Central memory CD4-positive, alpha-beta T cell (primary cell): ENCODE measurements at regions not wholly inside any gene's neighbourhood (a gene's known extent, or its start where the extent isn't known, plus 50 kb on each side); places are given as distances from the start of the nearest gene placed in this dataset.

ENCODE experiments used
- DNase-seq: peaks from one replicate; pipeline ENCODE4 v3.0.0; 2022

DNA sequence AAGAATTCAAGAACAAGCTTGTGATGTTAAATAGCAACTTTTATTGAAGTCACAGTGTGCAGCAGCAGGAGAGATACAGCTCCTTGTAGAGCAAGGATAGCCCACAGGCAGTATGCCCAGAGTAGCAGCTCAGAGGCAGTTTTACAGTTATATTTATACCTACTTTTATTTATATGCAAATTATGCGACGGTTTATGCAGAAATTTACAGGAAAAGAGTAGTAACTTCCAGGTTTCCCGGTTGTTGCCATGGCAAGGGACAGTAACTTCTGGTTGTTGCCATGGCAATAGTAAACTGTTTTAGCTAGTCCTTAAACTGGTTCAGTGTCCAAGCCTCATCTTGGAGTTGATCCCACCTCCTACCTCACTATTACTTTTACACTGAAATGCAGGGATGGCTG, 344.6 kb upstream of the LYPLAL1 start:
- DNase-seq = no peak

- no peak for DNase-seq
Observed at GRCh38 chr1:218835609-218836008, 338.1 kb upstream of the LYPLAL1 start.

- no peak for DNase-seq
Observed at GRCh38 chr1:218836264-218836663, 337.4 kb upstream of the LYPLAL1 start.

- no peak for DNase-seq
Observed at GRCh38 chr1:218837051-218837450, 336.6 kb upstream of the LYPLAL1 start.

DNA sequence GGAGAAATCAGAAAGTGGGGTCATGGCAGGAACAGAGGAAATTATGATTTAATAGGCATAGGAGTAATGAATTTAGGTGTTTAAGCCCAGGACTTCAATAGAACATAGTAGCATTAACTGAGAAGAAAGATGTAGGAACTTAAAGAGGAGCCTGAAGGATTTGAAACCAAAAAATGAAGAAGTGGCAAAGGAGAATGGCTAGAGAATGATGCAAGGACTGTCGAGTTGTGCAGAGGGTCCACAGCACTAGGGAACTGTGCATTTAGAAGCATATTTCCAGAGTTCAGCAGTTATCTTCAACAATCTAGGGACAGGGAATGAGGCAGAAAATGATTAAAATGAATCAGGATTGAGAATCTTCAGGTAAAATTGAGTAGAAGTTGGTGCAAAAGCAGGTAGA, 328.1 kb upstream of the LYPLAL1 start:
- no peak for DNase-seq

- no peak for DNase-seq
Observed at GRCh38 chr1:218846181-218846580, 327.5 kb upstream of the LYPLAL1 start.

- DNase-seq = no peak
Observed at GRCh38 chr1:218847089-218847768, 326.4 kb upstream of the LYPLAL1 start.

- no peak for DNase-seq
Observed at GRCh38 chr1:218848009-218848408, 325.7 kb upstream of the LYPLAL1 start.

- no peak for DNase-seq
Observed at GRCh38 chr1:218850367-218850766, 323.3 kb upstream of the LYPLAL1 start.

GRCh38 chr1:218851586-218851985, 322.1 kb upstream of the LYPLAL1 start:
- DNase-seq = no peak

DNA sequence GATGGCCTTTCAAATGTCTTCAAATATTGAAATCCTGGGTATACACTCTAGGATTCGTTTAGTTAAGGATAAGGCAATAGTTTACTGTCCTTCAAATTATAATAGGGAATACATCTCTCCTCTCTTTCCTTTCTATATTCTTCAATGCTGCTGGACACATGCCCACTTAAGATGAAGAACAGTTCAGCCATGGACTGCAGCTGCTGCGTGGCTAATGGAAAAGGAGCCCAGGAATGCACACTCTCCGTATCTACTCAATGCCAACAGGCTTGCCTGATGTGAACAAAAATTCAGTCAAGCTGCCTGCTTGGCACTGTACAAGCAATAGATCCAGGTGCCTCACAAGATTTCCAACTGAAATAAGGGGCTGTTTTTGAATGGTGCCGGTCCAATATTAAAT, 321.2 kb upstream of the LYPLAL1 start:
- DNase-seq = no peak

GRCh38 chr1:218863987-218864386, 309.7 kb upstream of the LYPLAL1 start:
- no peak for DNase-seq

GRCh38 chr1:218865591-218865990, 308.1 kb upstream of the LYPLAL1 start:
- DNase-seq = no peak

- DNase-seq = no peak
Observed at GRCh38 chr1:218866507-218866906, 307.2 kb upstream of the LYPLAL1 start.

DNA sequence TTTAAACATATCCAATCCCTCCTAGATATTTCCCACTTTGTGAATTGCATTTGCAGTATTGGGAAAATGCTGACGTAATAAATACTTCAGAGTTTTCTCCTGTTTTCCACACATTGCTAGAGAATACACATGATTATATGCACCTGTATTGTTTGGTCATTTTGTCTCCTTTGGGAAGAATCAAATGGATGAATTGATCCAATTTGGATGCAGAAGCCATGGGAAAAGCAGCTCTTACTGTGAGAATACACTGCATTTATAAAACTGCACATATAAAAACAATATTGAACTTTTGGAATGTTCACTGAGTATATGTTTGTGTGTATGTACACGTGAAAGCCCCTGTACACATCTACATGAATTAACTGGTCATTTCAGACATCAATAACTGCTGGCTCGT, 306.6 kb upstream of the LYPLAL1 start:
- no peak for DNase-seq

GRCh38 chr1:218867941-218868626, 305.6 kb upstream of the LYPLAL1 start:
- DNase-seq = no peak

- DNase-seq = no peak
Observed at GRCh38 chr1:218869276-218869675, 304.4 kb upstream of the LYPLAL1 start.

DNA sequence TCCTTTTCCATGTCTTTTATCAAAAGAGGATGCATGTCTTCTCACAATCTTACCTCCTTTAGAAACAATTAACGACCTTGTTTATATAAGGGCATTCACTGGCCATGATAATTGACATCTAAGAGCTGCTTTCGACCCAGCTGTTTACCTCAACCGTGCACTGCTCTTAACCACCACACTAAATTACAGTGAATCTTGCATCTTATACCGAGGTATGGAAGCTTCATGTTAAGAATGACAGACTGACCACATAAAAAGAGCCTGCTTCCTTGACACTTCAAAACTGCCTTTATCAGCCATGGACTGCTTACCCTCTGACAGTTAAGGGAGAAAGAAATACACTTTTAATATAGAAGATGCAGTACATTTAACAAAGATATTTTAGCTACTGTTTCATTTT, 301.7 kb upstream of the LYPLAL1 start:
- no peak for DNase-seq

DNA sequence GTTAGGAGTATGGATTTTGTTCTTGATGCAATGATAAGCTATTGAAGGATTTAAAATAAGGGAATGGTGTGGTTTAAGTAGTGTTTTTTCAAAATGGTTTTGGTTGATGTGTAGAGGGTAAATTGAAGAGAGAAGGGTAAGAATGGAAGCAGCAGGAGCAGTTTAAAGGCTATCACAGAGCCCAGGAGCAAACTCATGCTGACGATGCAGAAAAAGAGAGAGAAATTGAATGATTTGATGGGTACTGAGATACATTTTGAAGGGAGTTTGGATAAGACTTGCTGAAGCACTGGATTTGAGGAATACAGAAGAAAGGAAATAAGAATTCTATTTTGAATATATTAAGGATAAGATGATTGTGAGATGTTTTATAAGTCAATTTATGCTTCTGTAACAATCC, 300.8 kb upstream of the LYPLAL1 start:
- no peak for DNase-seq

GRCh38 chr1:218874313-218874712, 299.4 kb upstream of the LYPLAL1 start:
- no peak for DNase-seq

- no peak for DNase-seq
Observed at GRCh38 chr1:218874801-218875400, 298.8 kb upstream of the LYPLAL1 start.

- DNase-seq = no peak
Observed at GRCh38 chr1:218878369-218878768, 295.3 kb upstream of the LYPLAL1 start.

DNA sequence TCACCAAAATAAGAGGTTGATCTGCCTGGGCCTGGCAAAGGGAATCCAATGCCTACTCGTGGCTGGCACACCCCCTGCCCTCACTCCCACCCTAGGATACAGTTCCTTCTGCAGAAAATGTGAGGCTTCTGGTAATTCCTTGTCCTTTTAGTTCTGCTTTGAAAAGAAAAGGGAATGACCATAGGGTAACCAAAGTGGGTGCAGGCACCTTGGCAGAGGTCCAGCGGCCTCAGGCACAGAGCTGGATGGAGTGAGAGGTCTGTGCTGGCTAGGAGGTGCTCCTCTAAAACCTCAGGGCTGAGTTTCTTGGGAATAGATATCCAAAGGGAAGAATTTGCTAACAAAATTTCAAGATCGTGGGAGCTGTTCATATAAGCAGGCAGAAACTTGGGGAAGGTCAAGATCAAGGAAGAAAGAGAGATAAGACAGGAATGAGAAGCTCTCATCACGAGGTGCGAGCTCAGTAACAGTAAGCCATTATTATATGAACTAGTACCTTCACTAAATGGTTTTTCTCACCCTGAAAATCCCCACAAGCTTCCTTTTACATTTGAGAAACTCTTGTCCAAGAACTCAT, 293.1 kb upstream of the LYPLAL1 start:
- DNase-seq = no peak

DNA sequence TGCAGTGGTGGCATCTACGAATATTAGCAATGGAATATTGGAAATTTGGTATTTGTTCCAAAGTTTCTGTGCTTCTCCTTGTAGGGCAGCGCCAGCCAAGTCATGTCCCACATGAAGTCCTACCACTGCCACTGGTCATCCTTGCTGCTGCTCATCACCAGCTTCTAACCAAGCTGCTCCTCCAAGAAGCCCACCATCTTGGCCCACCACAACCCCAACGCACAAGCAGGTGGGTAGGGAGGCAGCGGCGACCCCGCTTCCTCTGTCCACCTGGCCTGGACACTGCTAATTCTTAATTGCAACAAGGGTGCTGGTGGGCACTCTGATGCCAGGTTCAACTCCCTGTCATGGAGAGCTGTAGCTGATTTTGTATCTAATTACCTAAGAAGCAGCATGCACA, 291.2 kb upstream of the LYPLAL1 start:
- DNase-seq = no peak
